ENCODE measurements at regions not wholly inside any gene's neighbourhood (a gene's known extent, or its start where the extent isn't known, plus 50 kb on each side); places are given as distances from the start of the nearest gene placed in this dataset.

DNA sequence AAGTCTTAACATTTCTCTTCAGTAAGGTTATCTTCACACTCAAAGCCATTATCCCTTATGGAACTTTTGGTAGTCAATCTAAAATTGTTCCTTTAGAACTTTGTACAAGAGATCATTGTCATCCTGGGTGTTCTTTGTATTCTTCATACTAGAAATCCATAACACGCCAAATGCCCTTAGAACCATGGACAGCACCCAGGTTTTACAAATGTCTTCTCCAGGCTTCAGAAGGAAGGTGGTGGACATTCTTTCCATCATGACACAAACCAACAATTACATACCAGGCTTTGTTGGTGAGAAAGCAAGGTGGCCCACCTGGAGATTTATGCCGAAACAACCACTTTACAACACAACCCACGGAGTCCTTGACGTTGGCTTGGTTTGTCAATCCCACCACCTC, 365.6 kb upstream of the TBX3 start:
- TF ChIP-seq, protein P1, sequence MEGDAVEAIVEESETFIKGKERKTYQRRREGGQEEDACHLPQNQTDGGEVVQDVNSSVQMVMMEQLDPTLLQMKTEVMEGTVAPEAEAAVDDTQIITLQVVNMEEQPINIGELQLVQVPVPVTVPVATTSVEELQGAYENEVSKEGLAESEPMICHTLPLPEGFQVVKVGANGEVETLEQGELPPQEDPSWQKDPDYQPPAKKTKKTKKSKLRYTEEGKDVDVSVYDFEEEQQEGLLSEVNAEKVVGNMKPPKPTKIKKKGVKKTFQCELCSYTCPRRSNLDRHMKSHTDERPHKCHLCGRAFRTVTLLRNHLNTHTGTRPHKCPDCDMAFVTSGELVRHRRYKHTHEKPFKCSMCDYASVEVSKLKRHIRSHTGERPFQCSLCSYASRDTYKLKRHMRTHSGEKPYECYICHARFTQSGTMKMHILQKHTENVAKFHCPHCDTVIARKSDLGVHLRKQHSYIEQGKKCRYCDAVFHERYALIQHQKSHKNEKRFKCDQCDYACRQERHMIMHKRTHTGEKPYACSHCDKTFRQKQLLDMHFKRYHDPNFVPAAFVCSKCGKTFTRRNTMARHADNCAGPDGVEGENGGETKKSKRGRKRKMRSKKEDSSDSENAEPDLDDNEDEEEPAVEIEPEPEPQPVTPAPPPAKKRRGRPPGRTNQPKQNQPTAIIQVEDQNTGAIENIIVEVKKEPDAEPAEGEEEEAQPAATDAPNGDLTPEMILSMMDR (IDR thresholded peaks at IDR 0.05), result no peak
- no peak for TF ChIP-seq CBX2 (IDR thresholded peaks at IDR 0.05; ENCODE audit: borderline replicate concordance, low read depth)
- TF ChIP-seq JUN (IDR thresholded peaks at IDR 0.05), result no peak
- TF ChIP-seq POLR2A (IDR thresholded peaks at IDR 0.05; ENCODE audit: low read length), result no peak
- no peak for TF ChIP-seq POLR2AphosphoS2 (conservative IDR thresholded peaks at IDR 0.05; ENCODE audit: low read length)
- no peak for TF ChIP-seq EP300 (IDR thresholded peaks at IDR 0.05)
- TF ChIP-seq CEBPB (IDR thresholded peaks at IDR 0.05), result no peak
- TF ChIP-seq ESRRA (IDR thresholded peaks at IDR 0.05; ENCODE audit: borderline replicate concordance, low read length), result no peak

All from A549 (cell line).